Thyroid gland (tissue), 4 donors: ENCODE measurements at regions not wholly inside any gene's neighbourhood (a gene's known extent, or its start where the extent isn't known, plus 50 kb on each side); places are given as distances from the start of the nearest gene placed in this dataset.

Experiments used
- DNase-seq, 2 donors: peaks; one replicate each; pipeline ENCODE4 v3.0.0-alpha.2; 2019
- H3K27ac ChIP-seq, 3 donors: fragments of 200-600 bp; sonication (generic); 1 replicate in 2 of 3; 2 replicates in 1 of 3; pipeline ENCODE4 v1.5.1; 2016 to 2019; ENCODE audit warnings: mild to moderate bottlenecking in 1 of 3, moderate library complexity in 1 of 3
- H3K27me3 ChIP-seq: fragments of 200-600 bp; sonication (generic); one replicate; pipeline ENCODE4 v1.5.1; 2019
- H3K36me3 ChIP-seq, 2 donors: fragments of 200-600 bp; sonication (generic); one replicate each; pipeline ENCODE4 v1.5.1; 2016 to 2019
- H3K4me1 ChIP-seq, 2 donors: fragments of 200-600 bp; sonication (generic); one replicate each; pipeline ENCODE4 v1.5.1; 2017 to 2019
- H3K4me3 ChIP-seq, 3 donors: fragments of 200-600 bp; sonication (generic); replicated peaks in 1 of 3; 1 replicate in 2 of 3; 2 replicates in 1 of 3; pipeline ENCODE4 v1.5.1; 2016; ENCODE audit warnings: mild to moderate bottlenecking in 1 of 3
- H3K9me3 ChIP-seq: fragments of 200-600 bp; sonication (generic); one replicate; pipeline ENCODE4 v1.5.1; 2017
- CTCF ChIP-seq, 6 experiments: fragments of 200-600 bp in 3 of 6; fragments of 450-650 bp in 3 of 6; sonication (generic) in 3 of 6; IDR thresholded peaks; one replicate each; pipeline ENCODE4 v1.5.1; 2016 to 2019; ENCODE audit warnings: antibody characterized with exemption in 6 of 6, mild to moderate bottlenecking in 2 of 6, inconsistent platforms in 1 of 6, moderate library complexity in 1 of 6
- POLR2A ChIP-seq, 2 donors: fragments of 450-650 bp; IDR thresholded peaks; one replicate each; pipeline ENCODE4 v1.6.1; 2017; ENCODE audit warnings: antibody characterized with exemption in 2 of 2, mild to moderate bottlenecking in 2 of 2, moderate library complexity in 1 of 2
- WGBS, 2 donors: methylation state at CpG; one replicate each; pipeline ENCODE4 v1.1.5; 2017; 5-methylcytosine and 5-hydroxymethylcytosine counted together
- intact Hi-C: fragments of 100-400 bp; cut with DNase I; formaldehyde crosslinking; loops from one replicate; pipeline ENCODE4 v1.15.1; 2023

GRCh38 chr6:125544819-125545218 is 204.6 kb upstream of the HEY2 start:
- DNase-seq: no peak
- Histone ChIP-seq H3K4me1 (no peaks in the 10 kb centered on the region), H3K27ac (no peak overlapping the region), H3K36me3 (no peaks in the 10 kb centered on the region), H3K4me3 (no peak overlapping the region), H3K27me3 (no peaks in the 10 kb centered on the region), H3K9me3 (no peaks in the 10 kb centered on the region)
- TF ChIP-seq POLR2A (IDR thresholded peaks at IDR 0.05): no peak
- TF ChIP-seq CTCF (IDR thresholded peaks at IDR 0.05): no peak
- intact Hi-C loops: no loop called here
- WGBS, 2 donors: 45 to 70% methylated on average over 1 of the region's 1 CpG

- no peak for TF ChIP-seq CTCF (IDR thresholded peaks at IDR 0.05)
- TF ChIP-seq POLR2A (IDR thresholded peaks at IDR 0.05): no peak
- Histone ChIP-seq H3K27ac (no peak overlapping the region), H3K9me3 (no peaks in the 10 kb centered on the region), H3K4me3 (no peak overlapping the region), H3K27me3 (no peaks in the 10 kb centered on the region), H3K4me1 (no peaks in the 10 kb centered on the region), H3K36me3 (no peaks in the 10 kb centered on the region)
- intact Hi-C loops: no loop called here
- WGBS, 2 donors: 64 to 70% methylated on average over 5 of the region's 5 CpGs
- no peak for DNase-seq
These were observed 202.6 kb upstream of the HEY2 start for GRCh38 chr6:125546841-125547251.

GRCh38 chr6:125547381-125547780 is 202.1 kb upstream of the HEY2 start:
- Histone ChIP-seq H3K27ac (no peak overlapping the region), H3K9me3 (no peaks in the 10 kb centered on the region), H3K4me3 (no peak overlapping the region), H3K36me3 (no peaks in the 10 kb centered on the region), H3K27me3 (no peaks in the 10 kb centered on the region), H3K4me1 (no peaks in the 10 kb centered on the region)
- intact Hi-C loops: no loop called here
- TF ChIP-seq POLR2A (IDR thresholded peaks at IDR 0.05) (no peak), CTCF (IDR thresholded peaks at IDR 0.05) (no peak)
- WGBS, 2 donors: 96 to 97% methylated on average over 1 of the region's 1 CpG
- no peak for DNase-seq

GRCh38 chr6:125549202-125549884 is 200.1 kb upstream of the HEY2 start:
- H3K9me3 ChIP-seq: no peaks in the 10 kb centered on the region
- WGBS, 2 donors: 80 to 89% methylated on average over 4 of the region's 4 CpGs
- TF ChIP-seq CTCF (IDR thresholded peaks at IDR 0.05) (no peak), POLR2A (IDR thresholded peaks at IDR 0.05) (no peak)
- H3K4me1 ChIP-seq: no peaks in the 10 kb centered on the region
- intact Hi-C loops: no loop called here
- no peak overlapping the region for H3K4me3 ChIP-seq
- H3K27me3 ChIP-seq: no peaks in the 10 kb centered on the region
- no peak overlapping the region for H3K27ac ChIP-seq
- no peak for DNase-seq
- no peaks in the 10 kb centered on the region for H3K36me3 ChIP-seq

GRCh38 chr6:125550892-125551291 is 198.5 kb upstream of the HEY2 start:
- DNase-seq: no peak
- Histone ChIP-seq H3K4me3 (no peak overlapping the region), H3K27me3 (no peaks in the 10 kb centered on the region), H3K4me1 (no peaks in the 10 kb centered on the region), H3K36me3 (no peaks in the 10 kb centered on the region), H3K27ac (no peak overlapping the region), H3K9me3 (no peaks in the 10 kb centered on the region)
- intact Hi-C loops: no loop called here
- TF ChIP-seq CTCF (IDR thresholded peaks at IDR 0.05) (no peak), POLR2A (IDR thresholded peaks at IDR 0.05) (no peak)
- 92% methylated on average over 6 of the region's 6 CpGs for WGBS, 2 donors
